Small intestine (tissue), 7 donors: ENCODE measurements at regions not wholly inside any gene's neighbourhood (a gene's known extent, or its start where the extent isn't known, plus 50 kb on each side); places are given as distances from the start of the nearest gene placed in this dataset.

ENCODE experiments used
- DNase-seq, 2 donors: peaks; one replicate each; pipeline versions ENCODE4 v3.0.0 to v3.0.0-alpha.2; 2013
- FAIRE-seq: peaks from 2 replicates; lab custom pipeline; 2012; peaks lifted over from hg19 to GRCh38; lab: Jason Lieb, UNC
- H3K27ac ChIP-seq, 3 donors: one replicate each; pipeline ENCODE4 v1.5.1; 2013; ENCODE audit warnings: low read length in 2 of 3, mild to moderate bottlenecking in 2 of 3, control low read depth in 1 of 3, inconsistent platforms in 1 of 3, low read depth in 1 of 3, moderate library complexity in 1 of 3
- H3K27me3 ChIP-seq, 3 donors: one replicate each; pipeline ENCODE4 v1.6.1; 2013; ENCODE audit warnings: low read length in 3 of 3, inconsistent platforms in 1 of 3; ENCODE audit not compliant: control insufficient read depth in 3 of 3, insufficient read depth in 3 of 3
- H3K36me3 ChIP-seq, 3 donors: one replicate each; pipeline ENCODE4 v1.6.1; 2013; ENCODE audit warnings: low read length in 3 of 3, inconsistent platforms in 1 of 3, low read depth in 1 of 3, mild to moderate bottlenecking in 1 of 3, moderate library complexity in 1 of 3; ENCODE audit not compliant: control insufficient read depth in 3 of 3, insufficient read depth in 2 of 3
- H3K4me1 ChIP-seq, 3 donors: one replicate each; pipeline ENCODE4 v1.6.1; 2013; ENCODE audit warnings: low read length in 2 of 3, inconsistent platforms in 1 of 3, low read depth in 1 of 3, mild to moderate bottlenecking in 1 of 3, moderate library complexity in 1 of 3; ENCODE audit not compliant: control insufficient read depth in 3 of 3, insufficient read depth in 2 of 3
- H3K4me3 ChIP-seq, 3 donors: one replicate each; pipeline ENCODE4 v1.5.1; 2013; ENCODE audit warnings: low read length in 3 of 3, control low read depth in 1 of 3, inconsistent platforms in 1 of 3, low read depth in 1 of 3, mild to moderate bottlenecking in 1 of 3, moderate library complexity in 1 of 3
- H3K9me3 ChIP-seq, 2 donors: one replicate each; pipeline ENCODE4 v1.6.1; 2013; ENCODE audit warnings: low read depth in 1 of 2, low read length in 1 of 2; ENCODE audit not compliant: control insufficient read depth in 2 of 2, insufficient read depth in 1 of 2
- WGBS, 3 donors: extraction: QIAGEN DNeasy Blood & Tissue Kit; methylation state at CpG; one replicate each; pipeline ENCODE4 v1.1.7; 2013; 5-methylcytosine and 5-hydroxymethylcytosine counted together
- donor health status: healthy with polysubstance abuse.
- donor health status: control.
- donor health status: control.
- donor health status: Bipolar disorder and iron deficiency.
- donor health status: healthy.

DNA sequence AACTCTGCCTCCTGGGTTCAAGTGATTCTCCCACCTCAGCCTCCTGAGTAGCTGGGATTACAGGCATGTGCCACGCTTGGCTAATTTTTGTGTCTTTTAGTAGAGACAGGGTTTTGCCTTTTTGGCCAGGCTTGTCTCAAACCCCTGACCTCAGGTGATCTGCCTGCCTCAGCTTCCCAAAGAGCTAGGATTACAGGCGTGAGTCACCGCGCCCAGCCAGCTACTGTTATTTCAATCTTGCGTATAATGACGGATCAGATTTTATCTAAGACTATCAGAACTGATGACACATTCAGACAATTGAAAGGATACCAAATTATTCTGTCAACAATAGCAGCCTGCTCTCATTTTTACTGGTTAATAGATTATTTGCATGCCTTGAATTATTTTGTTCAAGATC, 612.2 kb downstream of the ZIC1 start:
- H3K4me1 ChIP-seq = no peaks in the 10 kb centered on the region
- 83 to 91% (median 90%) methylated on average over 6 of the region's 6 CpGs for WGBS, 3 donors
- DNase-seq = no peak
- no peaks in the 10 kb centered on the region for H3K27me3 ChIP-seq
- H3K27ac ChIP-seq = no peak overlapping the region
- H3K9me3 ChIP-seq = peaks cover 0 to 4% of the 10 kb centered on the region in 2 donors
- H3K4me3 ChIP-seq = no peak overlapping the region
- no peak for FAIRE-seq
- no peaks in the 10 kb centered on the region for H3K36me3 ChIP-seq

DNA sequence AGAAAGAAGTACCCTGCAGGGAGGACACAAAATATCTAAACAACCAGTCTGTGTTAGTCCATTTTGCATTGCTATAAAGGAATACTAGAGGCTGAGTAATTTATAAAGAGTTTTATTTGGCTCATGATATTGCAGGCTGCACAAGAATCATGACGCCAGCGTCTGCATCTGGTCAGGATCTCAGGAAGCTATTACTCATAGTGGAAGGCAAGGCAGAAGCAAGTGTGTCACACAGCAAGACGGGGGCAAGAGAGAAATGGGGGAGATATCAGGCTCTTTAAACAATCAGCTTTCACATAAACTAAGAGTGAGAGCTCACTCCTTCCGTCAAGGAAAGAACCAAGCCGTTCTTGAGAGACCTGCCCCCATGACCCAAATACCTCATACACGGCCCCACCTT, 614.8 kb downstream of the ZIC1 start:
- H3K27ac ChIP-seq = no peak overlapping the region
- H3K4me1 ChIP-seq = no peaks in the 10 kb centered on the region
- no peak for DNase-seq
- peaks cover 0 to under 1% of the 10 kb centered on the region in 2 donors for H3K9me3 ChIP-seq
- no peak for FAIRE-seq
- no peak overlapping the region for H3K4me3 ChIP-seq
- no peaks in the 10 kb centered on the region for H3K27me3 ChIP-seq
- H3K36me3 ChIP-seq = no peaks in the 10 kb centered on the region
- 67 to 77% (median 74%) methylated on average over 6 of the region's 6 CpGs for WGBS, 3 donors

DNA sequence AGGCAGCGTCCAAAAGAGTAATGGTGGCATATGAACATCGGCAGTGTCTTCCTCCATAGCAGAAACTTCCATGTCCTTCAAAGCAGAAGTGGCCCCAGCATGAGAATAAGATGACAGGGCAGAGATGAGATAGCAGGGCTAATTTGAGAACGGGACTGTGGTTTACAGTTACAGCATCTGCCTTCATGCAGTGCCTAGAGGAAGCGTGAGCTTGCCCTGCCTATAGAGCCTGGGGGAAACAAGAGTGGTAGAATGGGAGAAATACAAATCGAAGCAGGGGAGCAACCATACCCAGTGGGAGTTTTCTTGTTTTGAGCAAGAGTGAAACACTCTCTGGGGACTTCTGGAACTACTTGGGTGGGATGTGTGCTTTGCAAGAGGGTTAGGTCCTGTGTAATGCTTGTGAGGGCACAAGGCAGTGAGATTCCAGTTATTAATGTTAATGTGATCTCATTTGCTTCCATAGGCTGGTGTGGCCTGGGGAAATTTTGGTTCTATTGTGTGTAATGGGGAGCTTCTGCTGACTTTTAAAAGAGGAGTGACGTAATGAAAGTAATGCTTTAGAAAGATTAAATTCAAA, 616.9 kb downstream of the ZIC1 start:
- Histone ChIP-seq H3K27ac (no peak overlapping the region), H3K27me3 (no peaks in the 10 kb centered on the region), H3K9me3 (no peaks in the 10 kb centered on the region), H3K4me1 (no peaks in the 10 kb centered on the region), H3K36me3 (no peaks in the 10 kb centered on the region), H3K4me3 (no peak overlapping the region)
- FAIRE-seq = no peak
- 82 to 88% (median 88%) methylated on average over 6 of the region's 6 CpGs for WGBS, 3 donors
- DNase-seq = no peak

DNA sequence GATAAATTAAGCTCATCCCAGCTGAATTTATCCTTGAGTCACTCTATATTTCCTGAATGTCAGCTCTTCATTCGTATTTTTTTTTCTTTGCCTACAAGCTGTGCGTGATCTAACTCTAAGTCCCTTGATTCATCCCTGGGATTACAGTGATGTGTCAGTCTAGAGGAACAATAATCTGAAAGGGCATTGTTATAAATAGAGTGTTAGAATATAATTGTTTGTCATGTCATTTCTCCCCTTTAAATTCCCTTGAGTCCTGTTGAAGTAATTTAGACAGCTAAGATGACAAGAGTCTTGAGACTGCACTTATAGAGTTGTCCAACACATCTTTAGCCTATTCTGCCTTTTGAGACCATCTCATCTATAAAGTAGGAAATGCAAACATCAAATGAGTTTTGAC, 621.8 kb downstream of the ZIC1 start:
- no peak for FAIRE-seq
- DNase-seq = no peak
- H3K9me3 ChIP-seq = no peaks in the 10 kb centered on the region
- H3K4me3 ChIP-seq = no peak overlapping the region
- H3K36me3 ChIP-seq = no peaks in the 10 kb centered on the region
- 85 to 89% (median 89%) methylated on average over 2 of the region's 2 CpGs for WGBS, 3 donors
- H3K27me3 ChIP-seq = no peaks in the 10 kb centered on the region
- no peak overlapping the region for H3K27ac ChIP-seq
- H3K4me1 ChIP-seq = no peaks in the 10 kb centered on the region

DNA sequence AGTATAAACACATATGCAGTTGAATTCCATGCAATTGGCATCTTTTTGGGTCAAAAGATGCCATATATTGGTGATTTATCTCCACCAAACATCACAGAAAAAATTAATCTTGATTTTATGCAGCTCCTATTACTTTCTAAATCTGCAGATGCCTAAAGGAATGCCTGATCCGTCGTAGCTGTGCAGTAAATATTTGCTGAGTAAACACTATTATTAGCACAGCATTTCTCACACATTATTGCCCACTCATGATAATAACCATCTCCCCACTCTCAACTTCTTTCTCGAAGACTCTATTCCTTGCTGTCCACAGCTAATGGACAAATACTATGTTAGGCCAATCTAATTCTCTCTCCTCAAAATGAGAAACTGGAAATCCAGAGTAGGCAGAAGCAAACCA, 625.2 kb downstream of the ZIC1 start:
- no peaks in the 10 kb centered on the region for H3K4me1 ChIP-seq
- H3K27ac ChIP-seq = no peak overlapping the region
- 15 to 43% (median 27%) methylated on average over 3 of the region's 3 CpGs for WGBS, 3 donors
- H3K36me3 ChIP-seq = no peaks in the 10 kb centered on the region
- H3K9me3 ChIP-seq = no peaks in the 10 kb centered on the region
- no peaks in the 10 kb centered on the region for H3K27me3 ChIP-seq
- no peak for FAIRE-seq
- H3K4me3 ChIP-seq = no peak overlapping the region
- no peak for DNase-seq

DNA sequence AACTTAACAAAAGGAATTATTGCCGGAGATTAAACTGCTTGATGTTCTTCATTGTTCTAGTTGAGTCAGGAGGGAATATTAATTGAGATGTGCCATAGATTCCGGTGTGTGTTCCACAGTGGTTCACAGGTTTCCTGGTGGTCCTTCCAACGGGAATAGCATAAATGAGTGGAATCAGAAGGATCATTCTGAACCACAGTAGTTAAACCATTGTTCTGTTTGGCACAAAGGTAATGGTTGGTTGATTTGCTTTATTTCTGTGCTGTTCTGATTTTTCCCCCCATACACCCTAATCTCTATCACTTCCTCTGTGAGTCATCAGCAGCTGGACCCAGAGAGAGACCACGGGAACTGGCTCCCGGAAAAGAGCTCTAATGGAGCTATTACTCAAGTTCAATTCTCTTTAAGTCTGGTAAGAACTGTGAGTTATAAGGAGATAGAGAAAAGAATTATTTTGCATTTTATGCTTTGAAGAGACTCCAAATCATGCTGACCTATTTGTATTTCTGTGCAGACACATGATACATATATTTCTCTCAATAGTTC, 627.2 kb downstream of the ZIC1 start:
- FAIRE-seq = no peak
- Histone ChIP-seq H3K4me1 (no peaks in the 10 kb centered on the region), H3K4me3 (no peak overlapping the region)

DNA sequence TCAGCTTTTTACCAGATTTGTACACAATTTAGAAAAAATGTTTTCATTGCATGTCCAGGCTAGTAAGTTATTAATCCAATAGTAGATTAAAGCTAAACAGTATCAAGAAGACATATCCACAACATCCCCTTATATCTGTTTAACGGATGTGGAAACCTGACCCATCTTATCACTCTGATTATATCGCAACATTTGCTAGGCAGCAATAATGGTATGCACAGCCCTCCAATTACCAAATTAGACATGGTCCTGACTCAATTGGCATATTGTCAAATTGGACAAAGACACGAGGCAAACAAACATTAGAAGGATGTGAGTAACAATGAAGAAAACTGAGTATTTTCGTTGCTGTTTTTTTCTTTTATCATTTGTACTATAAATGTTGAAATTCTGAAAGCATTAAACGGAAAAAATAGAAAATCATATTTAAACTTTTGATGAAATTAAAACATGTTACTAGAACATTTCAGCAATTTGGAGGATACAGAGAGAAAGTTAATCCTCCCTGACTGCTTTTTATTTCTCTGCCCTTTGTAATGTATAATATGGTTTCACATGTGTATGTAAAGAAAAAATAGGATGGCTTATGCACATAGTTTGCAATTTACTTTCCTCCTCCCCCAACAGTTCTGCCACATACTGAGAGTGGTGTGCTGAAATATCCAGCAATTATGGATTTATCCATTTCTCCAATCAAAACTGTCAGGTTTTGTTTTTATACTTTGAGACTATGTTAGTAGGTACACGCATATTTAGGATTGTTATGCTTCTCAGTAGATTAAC, 633.7 kb downstream of the ZIC1 start:
- 70 to 76% (median 73%) methylated on average over 6 of the region's 6 CpGs for WGBS, 3 donors
- Histone ChIP-seq H3K27me3 (no peaks in the 10 kb centered on the region), H3K36me3 (no peaks in the 10 kb centered on the region), H3K27ac (no peak overlapping the region), H3K4me1 (no peaks in the 10 kb centered on the region), H3K9me3 (no peaks in the 10 kb centered on the region), H3K4me3 (no peak overlapping the region)
- FAIRE-seq (no peak), DNase-seq (no peak)

More for the DNA sequence above, 627.2 kb downstream of the ZIC1 start:
- no peaks in the 10 kb centered on the region for H3K27me3 ChIP-seq
- H3K27ac ChIP-seq = no peak overlapping the region
- DNase-seq = no peak
- WGBS, 3 donors = 53 to 63% (median 61%) methylated on average over 5 of the region's 5 CpGs
- no peaks in the 10 kb centered on the region for H3K36me3 ChIP-seq
- no peaks in the 10 kb centered on the region for H3K9me3 ChIP-seq

DNA sequence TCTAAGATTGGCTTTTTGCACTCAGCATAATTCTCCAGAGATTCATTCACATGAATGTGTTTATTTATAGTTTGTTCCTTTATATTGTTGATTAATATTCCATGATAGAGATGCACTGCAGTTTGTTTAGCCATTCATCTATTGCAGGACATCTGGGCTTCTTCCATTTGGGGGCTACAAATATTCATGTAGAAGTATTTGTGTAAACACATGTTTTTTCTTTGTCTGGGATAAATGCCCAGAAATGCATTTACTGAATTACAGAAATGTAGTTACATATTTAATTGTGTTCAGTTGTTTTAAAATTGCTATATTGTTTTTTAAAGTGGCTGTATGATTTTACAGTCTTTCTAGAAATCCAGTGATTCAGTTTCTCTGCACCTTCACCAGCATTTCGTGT, 635.0 kb downstream of the ZIC1 start:
- 52 to 68% (median 60%) methylated on average over 1 of the region's 1 CpG for WGBS, 3 donors
- Histone ChIP-seq H3K9me3 (no peaks in the 10 kb centered on the region), H3K36me3 (no peaks in the 10 kb centered on the region), H3K27me3 (no peaks in the 10 kb centered on the region), H3K4me3 (no peak overlapping the region), H3K27ac (no peak overlapping the region), H3K4me1 (no peaks in the 10 kb centered on the region)
- DNase-seq = no peak
- no peak for FAIRE-seq
